ENCODE measurements at regions not wholly inside any gene's neighbourhood (a gene's known extent, or its start where the extent isn't known, plus 50 kb on each side); places are given as distances from the start of the nearest gene placed in this dataset.
A peak's percentile ranks its signal among the peaks of the same experiment; 100 is the strongest.

DNA sequence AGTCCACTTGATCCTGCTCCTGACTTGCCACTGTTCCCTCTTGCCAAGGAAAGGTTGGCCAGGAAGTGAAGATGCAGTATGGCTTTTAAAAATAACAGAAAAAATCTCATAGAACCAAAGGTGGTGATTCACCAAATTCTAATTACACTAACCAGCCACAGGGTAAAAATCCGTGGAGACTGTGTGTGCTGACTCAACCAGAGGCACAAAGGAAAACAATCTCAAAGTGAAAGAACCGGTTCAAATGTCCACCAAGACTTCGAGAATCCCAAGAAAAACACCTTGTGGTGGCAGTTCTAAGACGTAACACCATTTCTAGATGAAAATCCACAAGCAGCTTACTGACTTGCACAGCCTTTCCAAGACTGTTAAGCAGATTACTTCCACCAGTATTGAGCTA, 279.1 kb downstream of the TLE1 start:
- whole genome bisulfite sequencing, 4 donors: 77 to 94% (median 83%) methylated on average over 4 of the region's 4 CpGs
- ATAC-seq: no peak
- no peak overlapping the region for H3K27ac ChIP-seq
- no peak for TF ChIP-seq POLR2A (IDR thresholded peaks at IDR 0.05)
- TF ChIP-seq, protein P1, sequence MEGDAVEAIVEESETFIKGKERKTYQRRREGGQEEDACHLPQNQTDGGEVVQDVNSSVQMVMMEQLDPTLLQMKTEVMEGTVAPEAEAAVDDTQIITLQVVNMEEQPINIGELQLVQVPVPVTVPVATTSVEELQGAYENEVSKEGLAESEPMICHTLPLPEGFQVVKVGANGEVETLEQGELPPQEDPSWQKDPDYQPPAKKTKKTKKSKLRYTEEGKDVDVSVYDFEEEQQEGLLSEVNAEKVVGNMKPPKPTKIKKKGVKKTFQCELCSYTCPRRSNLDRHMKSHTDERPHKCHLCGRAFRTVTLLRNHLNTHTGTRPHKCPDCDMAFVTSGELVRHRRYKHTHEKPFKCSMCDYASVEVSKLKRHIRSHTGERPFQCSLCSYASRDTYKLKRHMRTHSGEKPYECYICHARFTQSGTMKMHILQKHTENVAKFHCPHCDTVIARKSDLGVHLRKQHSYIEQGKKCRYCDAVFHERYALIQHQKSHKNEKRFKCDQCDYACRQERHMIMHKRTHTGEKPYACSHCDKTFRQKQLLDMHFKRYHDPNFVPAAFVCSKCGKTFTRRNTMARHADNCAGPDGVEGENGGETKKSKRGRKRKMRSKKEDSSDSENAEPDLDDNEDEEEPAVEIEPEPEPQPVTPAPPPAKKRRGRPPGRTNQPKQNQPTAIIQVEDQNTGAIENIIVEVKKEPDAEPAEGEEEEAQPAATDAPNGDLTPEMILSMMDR (IDR thresholded peaks at IDR 0.05): no peak
- peaks cover 0 to 5% (median 0%) of the 10 kb centered on the region in 12 donors for H3K4me1 ChIP-seq
- no peak for DNase-seq
- intact Hi-C loops (cut with DNase I): no loop called here
- H3K4me3 ChIP-seq: no peak overlapping the region
- H3K36me3 ChIP-seq: no peaks in the 10 kb centered on the region
- H3K9me3 ChIP-seq: no peaks in the 10 kb centered on the region
- no peaks in the 10 kb centered on the region for H3K27me3 ChIP-seq

DNA sequence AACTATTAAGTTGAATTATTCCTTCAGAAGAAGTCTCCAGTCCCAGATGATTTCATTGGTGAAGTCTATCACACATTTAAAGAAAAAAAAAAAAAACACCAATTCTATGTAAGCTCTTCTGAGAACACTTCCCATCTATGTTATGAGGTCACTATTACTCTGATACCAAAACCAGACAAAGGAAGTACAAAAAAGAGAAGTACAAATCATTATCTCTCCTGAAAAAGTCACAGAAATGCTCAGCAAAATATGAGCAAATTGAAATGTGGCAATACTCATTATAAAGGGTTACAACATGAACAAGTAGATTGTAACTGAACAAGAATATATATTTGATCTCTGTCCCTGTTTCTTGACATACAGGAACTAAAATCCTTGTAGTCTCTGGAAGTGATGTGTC, 280.4 kb downstream of the TLE1 start:
- intact Hi-C loops (cut with DNase I): no loop called here
- no peak overlapping the region for H3K4me3 ChIP-seq
- no peak for DNase-seq

DNA sequence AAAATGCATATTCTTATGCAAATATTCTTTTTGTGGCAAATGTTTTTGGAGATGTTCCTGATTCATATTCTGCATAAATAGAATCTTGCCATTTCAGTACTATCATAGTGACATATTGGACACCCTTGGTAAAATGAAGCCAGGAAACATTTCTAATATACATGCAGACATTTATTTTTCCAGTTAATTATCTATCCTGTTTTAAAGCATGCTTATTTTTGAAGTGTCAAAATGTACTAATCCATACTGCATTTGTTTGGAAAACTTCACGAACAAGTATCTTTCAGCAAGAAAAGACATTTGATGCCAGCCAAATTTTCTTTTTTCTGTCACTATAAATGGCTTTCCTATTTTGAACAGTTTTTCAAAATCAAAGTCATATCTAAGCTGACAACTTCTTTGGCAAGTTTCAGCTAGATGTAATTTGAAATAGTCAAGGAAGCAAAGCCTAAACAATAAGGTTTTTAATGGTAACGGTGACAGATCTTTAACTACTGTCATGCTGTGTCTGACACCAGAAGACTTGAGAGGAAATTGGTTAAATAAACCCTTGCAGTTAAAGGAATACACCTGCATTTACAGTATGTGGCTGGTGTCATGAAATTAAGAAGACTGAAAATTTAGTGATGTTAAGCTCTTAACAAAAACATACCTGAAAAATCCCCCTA, 284.3 kb downstream of the TLE1 start:
- Histone ChIP-seq H3K4me3 (no peak overlapping the region), H3K27ac (no peak overlapping the region), H3K4me1 (no peaks in the 10 kb centered on the region), H3K36me3 (no peaks in the 10 kb centered on the region), H3K9me3 (no peaks in the 10 kb centered on the region), H3K27me3 (no peaks in the 10 kb centered on the region)
- DNase-seq: no peak
- no peak for ATAC-seq
- WGBS, 4 donors: 75 to 83% (median 78%) methylated on average over 2 of the region's 2 CpGs
- intact Hi-C loops (cut with DNase I): no loop called here
- TF ChIP-seq POLR2A (IDR thresholded peaks at IDR 0.05): no peak
- TF ChIP-seq, protein P1 (IDR thresholded peaks at IDR 0.05): no peak

More for the DNA sequence above, 280.4 kb downstream of the TLE1 start:
- TF ChIP-seq POLR2A (IDR thresholded peaks at IDR 0.05): no peak
- TF ChIP-seq, protein P1 (IDR thresholded peaks at IDR 0.05): no peak
- no peak for ATAC-seq
- no peaks in the 10 kb centered on the region for H3K27me3 ChIP-seq
- no peak overlapping the region for H3K27ac ChIP-seq
- H3K36me3 ChIP-seq: no peaks in the 10 kb centered on the region
- no peaks in the 10 kb centered on the region for H3K9me3 ChIP-seq
- H3K4me1 ChIP-seq: no peaks in the 10 kb centered on the region

DNA sequence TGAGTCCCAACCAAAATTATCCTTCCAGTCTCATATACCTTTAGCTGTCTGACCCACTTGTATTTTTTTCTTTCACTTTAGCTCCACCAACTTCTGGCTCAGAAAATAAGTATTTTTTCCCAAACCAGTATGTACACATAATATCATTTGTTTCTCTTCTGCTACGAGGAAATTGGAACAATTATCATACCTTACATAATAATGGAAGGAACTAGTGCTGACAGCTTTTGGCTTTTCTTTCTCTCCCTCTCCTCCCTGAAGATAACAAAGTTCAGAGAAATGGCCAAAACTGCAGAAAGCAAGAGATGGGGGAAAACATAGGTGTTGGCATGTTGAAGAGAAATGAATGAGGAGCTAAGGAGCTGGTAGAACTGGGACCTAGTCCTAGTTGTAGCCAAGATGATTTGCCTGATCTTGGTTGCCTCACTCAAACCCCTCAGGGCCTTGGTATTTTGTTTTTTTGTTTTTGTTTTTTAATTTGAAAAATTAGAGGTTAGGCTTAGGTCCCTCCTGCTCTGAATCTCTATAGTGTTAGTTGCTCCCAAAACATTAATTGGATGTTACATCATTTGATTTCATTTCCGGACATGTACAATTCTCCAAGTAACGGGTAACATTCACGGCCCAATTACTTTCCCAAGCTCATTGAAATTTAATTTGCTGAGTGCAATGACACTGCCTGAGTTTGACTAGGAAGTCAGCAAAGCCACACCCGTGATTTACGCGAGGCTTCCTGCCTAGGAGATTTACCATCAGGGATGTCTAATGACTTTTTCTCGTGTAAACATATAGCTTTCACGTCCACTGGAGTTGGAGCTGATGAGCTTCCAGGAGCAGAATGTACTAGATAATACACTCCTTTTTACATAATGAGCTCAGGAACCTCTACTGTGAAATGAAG, 291.6 kb downstream of the TLE1 start:
- intact Hi-C loops (cut with DNase I): no loop called here
- DNase-seq: no peak
- TF ChIP-seq POLR2A (IDR thresholded peaks at IDR 0.05): no peak
- TF ChIP-seq, protein P1 (IDR thresholded peaks at IDR 0.05): no peak
- Histone ChIP-seq H3K27me3 (no peaks in the 10 kb centered on the region), H3K4me1 (peaks cover 0 to 24% (median 1%) of the 10 kb centered on the region in 12 donors), H3K36me3 (no peaks in the 10 kb centered on the region), H3K27ac (peak overlapping the region in 1 of 12 donors; percentile 15), H3K9me3 (no peaks in the 10 kb centered on the region), H3K4me3 (no peak overlapping the region)
- WGBS, 4 donors: 55 to 58% (median 56%) methylated on average over 9 of the region's 9 CpGs
- ATAC-seq: peak in 2 of 4 donors; percentile 19 to 41
